CD14-positive monocyte (primary cell): ENCODE measurements at regions not wholly inside any gene's neighbourhood (a gene's known extent, or its start where the extent isn't known, plus 50 kb on each side); places are given as distances from the start of the nearest gene placed in this dataset.
"Not testable (repeated sequence)": the region's sequence is repeated elsewhere in the genome, so short reads cannot be mapped to it uniquely, and the experiment has no call there.

Experiments
- DNase-seq, 3 donors: peaks; one replicate each; pipeline ENCODE4 v3.0.0-alpha.2; 2011 to 2022
- H2AFZ ChIP-seq: 2 replicates; pipeline ENCODE4 v1.6.0; 2012; ENCODE audit warnings: mild to moderate bottlenecking, low read depth, low read length, inconsistent platforms; ENCODE audit not compliant: insufficient read depth, poor library complexity, severe bottlenecking
- H3K27ac ChIP-seq, 2 donors: 1 replicate in 1 of 2; 2 replicates in 1 of 2; pipeline ENCODE4 v1.5.1; 2012 to 2013; ENCODE audit warnings: low read length in 2 of 2, control low read depth in 1 of 2, inconsistent platforms in 1 of 2, low read depth in 1 of 2, mild to moderate bottlenecking in 1 of 2
- H3K27me3 ChIP-seq, 2 donors: one replicate each; pipeline versions ENCODE4 v1.6.0 to v1.6.1; 2011 to 2013; ENCODE audit warnings: low read length in 2 of 2; ENCODE audit not compliant: control insufficient read depth in 2 of 2, insufficient read depth in 2 of 2
- H3K36me3 ChIP-seq, 2 donors: replicated peaks in 1 of 2; 1 replicate in 1 of 2; 2 replicates in 1 of 2; pipeline versions ENCODE4 v1.5.1 to v1.6.1; 2012 to 2013; ENCODE audit warnings: low read length in 2 of 2, control low read depth in 1 of 2, inconsistent platforms in 1 of 2, mild to moderate bottlenecking in 1 of 2; ENCODE audit not compliant: insufficient read depth in 2 of 2, control insufficient read depth in 1 of 2
- H3K4me1 ChIP-seq, 2 donors: 1 replicate in 1 of 2; 2 replicates in 1 of 2; pipeline versions ENCODE4 v1.5.1 to v1.6.1; 2012 to 2013; ENCODE audit warnings: low read length in 2 of 2, control low read depth in 1 of 2, inconsistent platforms in 1 of 2, mild to moderate bottlenecking in 1 of 2, moderate library complexity in 1 of 2; ENCODE audit not compliant: insufficient read depth in 2 of 2, control insufficient read depth in 1 of 2
- H3K4me2 ChIP-seq: replicated peaks from 2 replicates; pipeline ENCODE3; 2012; ENCODE audit warnings: low read length, moderate library complexity, mild to moderate bottlenecking; ENCODE audit not compliant: poor library complexity, severe bottlenecking; ENCODE audit errors: extremely low read depth
- H3K4me3 ChIP-seq, 3 experiments: fragments of 200-600 bp in 1 of 3; sonication (generic) in 1 of 3; replicated peaks in 1 of 3; 1 replicate in 2 of 3; 2 replicates in 1 of 3; pipeline ENCODE4 v1.5.1; 2011 to 2013; ENCODE audit warnings: low read length in 3 of 3, mild to moderate bottlenecking in 3 of 3, control low read depth in 2 of 3, low read depth in 2 of 3, inconsistent platforms in 1 of 3, moderate library complexity in 1 of 3
- H3K79me2 ChIP-seq: 2 replicates; pipeline ENCODE4 v1.6.0; 2012; ENCODE audit warnings: mild to moderate bottlenecking, control low read depth, inconsistent platforms, low read length, moderate library complexity; ENCODE audit not compliant: insufficient read depth
- H3K9ac ChIP-seq: 2 replicates; pipeline ENCODE4 v1.6.0; 2017; ENCODE audit warnings: low read length, mild to moderate bottlenecking; ENCODE audit not compliant: insufficient read depth, poor library complexity, severe bottlenecking
- H3K9me3 ChIP-seq, 2 donors: replicated peaks in 1 of 2; 1 replicate in 1 of 2; 2 replicates in 1 of 2; pipeline versions ENCODE4 v1.5.1 to v1.6.1; 2012 to 2013; ENCODE audit warnings: low read length in 2 of 2, control low read depth in 1 of 2; ENCODE audit not compliant: control insufficient read depth in 1 of 2, insufficient read depth in 1 of 2
- H4K20me1 ChIP-seq: 2 replicates; pipeline ENCODE4 v1.6.0; 2012; ENCODE audit warnings: mild to moderate bottlenecking, low read length, control low read depth, moderate library complexity; ENCODE audit not compliant: insufficient read depth
- H3K27ac Mint-ChIP-seq, 7 donors: one replicate each; pipeline ENCODE4 v1.8.0; 2020; ENCODE audit warnings: mild to moderate bottlenecking in 7 of 7, mixed read lengths in 7 of 7, moderate library complexity in 6 of 7, inconsistent platforms in 2 of 7
- H3K27me3 Mint-ChIP-seq, 3 donors: one replicate each; pipeline ENCODE4 v1.8.0; 2021 to 2022; ENCODE audit warnings: low read depth in 3 of 3, mild to moderate bottlenecking in 3 of 3, mixed read lengths in 3 of 3, moderate library complexity in 3 of 3, inconsistent platforms in 1 of 3
- H3K36me3 Mint-ChIP-seq, 2 donors: one replicate each; pipeline ENCODE4 v1.8.0; 2020; ENCODE audit warnings: mixed read lengths in 2 of 2, inconsistent platforms in 1 of 2, mild to moderate bottlenecking in 1 of 2
- H3K4me1 Mint-ChIP-seq: one replicate; pipeline ENCODE4 v1.8.0; 2020; ENCODE audit warnings: mild to moderate bottlenecking, mixed read lengths
- H3K4me3 Mint-ChIP-seq, 2 donors: one replicate each; pipeline ENCODE4 v1.8.0; 2020; ENCODE audit warnings: mild to moderate bottlenecking in 2 of 2, mixed read lengths in 2 of 2, moderate library complexity in 1 of 2
- H3K9me3 Mint-ChIP-seq, 7 donors: one replicate each; pipeline ENCODE4 v1.8.0; 2020 to 2022; ENCODE audit warnings: mixed read lengths in 7 of 7, mild to moderate bottlenecking in 6 of 7, moderate library complexity in 6 of 7, inconsistent platforms in 2 of 7
- CTCF ChIP-seq: fragments of 200-600 bp; IDR thresholded peaks from one replicate; pipeline ENCODE4 v1.8.0; 2022; ENCODE audit warnings: antibody characterized with exemption, mild to moderate bottlenecking
- WGBS: methylation state at CpG from one replicate; pipeline ENCODE4 v1.1.5; 2013; ENCODE audit warnings: missing lambda C conversion rate; ENCODE audit not compliant: insufficient coverage; 5-methylcytosine and 5-hydroxymethylcytosine counted together
- intact Hi-C, 2 donors: fragments of 100-400 bp; cut with micrococcal nuclease; formaldehyde crosslinking; loops; one replicate each; pipeline versions ENCODE4 v1.15.0 to v1.15.1; 2023

- 72% methylated on average over 8 of the region's 8 CpGs for WGBS
- Mint-ChIP-seq H3K4me3 (no peak overlapping the region), H3K9me3 (peaks cover 0 to 7% (median 0%) of the 10 kb centered on the region in 7 donors), H3K4me1 (no peaks in the 10 kb centered on the region), H3K36me3 (no peaks in the 10 kb centered on the region), H3K27ac (no peak overlapping the region), H3K27me3 (peaks cover 9 to 18% (median 13%) of the 10 kb centered on the region in 3 donors)
- H3K9me3 ChIP-seq = no peaks in the 10 kb centered on the region
- H3K4me3 ChIP-seq = no peak overlapping the region
- DNase-seq = no peak
- no peak overlapping the region for H3K9ac ChIP-seq
- H3K4me2 ChIP-seq = no peak overlapping the region
- no peaks in the 10 kb centered on the region for H4K20me1 ChIP-seq
- no peaks in the 10 kb centered on the region for H3K79me2 ChIP-seq
- no peaks in the 10 kb centered on the region for H3K36me3 ChIP-seq
- H3K27ac ChIP-seq = no peak overlapping the region
- intact Hi-C loops = no loop called here
- H3K4me1 ChIP-seq = no peaks in the 10 kb centered on the region
- H3K27me3 ChIP-seq = no peaks in the 10 kb centered on the region
- no peak for TF ChIP-seq CTCF
- H2AFZ ChIP-seq = no peak overlapping the region
These were observed 104.9 kb downstream of the TMEM130 start for GRCh38 chr7:98764946-98765345.

DNA sequence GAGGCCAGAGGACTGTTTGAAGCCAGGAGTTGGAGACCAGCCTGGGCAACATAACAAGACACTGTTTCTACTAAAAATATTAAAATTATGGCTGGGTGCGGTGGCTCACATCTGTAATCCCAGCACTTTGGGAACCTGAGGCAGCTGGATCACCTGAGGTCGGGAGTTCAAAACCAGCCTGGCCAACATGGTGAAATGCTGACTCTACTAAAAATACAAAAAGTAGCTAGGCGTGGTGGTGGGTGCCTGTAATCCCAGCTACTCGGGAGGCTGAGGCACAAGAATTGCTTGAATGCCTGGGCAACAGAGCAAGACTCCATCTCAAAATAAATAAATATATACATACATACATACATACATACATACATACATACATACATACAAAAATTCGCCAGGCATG is 99.7 kb downstream of the TMEM130 start:
- H2AFZ ChIP-seq, H4K20me1 ChIP-seq, H3K36me3 Mint-ChIP-seq, H3K4me1 ChIP-seq, H3K27me3 ChIP-seq, H3K27ac Mint-ChIP-seq, H3K4me1 Mint-ChIP-seq, H3K36me3 ChIP-seq, H3K4me3 Mint-ChIP-seq, H3K27ac ChIP-seq, intact Hi-C loops, H3K9me3 Mint-ChIP-seq, H3K79me2 ChIP-seq, H3K4me3 ChIP-seq, H3K9me3 ChIP-seq, H3K9ac ChIP-seq, DNase-seq, H3K4me2 ChIP-seq: not testable (repeated sequence)
- WGBS = 94% methylated on average over 3 of the region's 5 CpGs
- H3K27me3 Mint-ChIP-seq = peaks cover 8 to 24% (median 10%) of the 10 kb centered on the region in 3 donors
